Inferior parietal cortex (tissue), 1 donor: ENCODE measurements at regions not wholly inside any gene's neighbourhood (a gene's known extent, or its start where the extent isn't known, plus 50 kb on each side); places are given as distances from the start of the nearest gene placed in this dataset.
"Not testable (repeated sequence)": the region's sequence is repeated elsewhere in the genome, so short reads cannot be mapped to it uniquely, and the experiment has no call there.

Experiments used
- DNase-seq: peaks from one replicate; pipeline ENCODE4 v3.0.0-alpha.2; 2016; ENCODE audit errors: extremely low spot score

DNA sequence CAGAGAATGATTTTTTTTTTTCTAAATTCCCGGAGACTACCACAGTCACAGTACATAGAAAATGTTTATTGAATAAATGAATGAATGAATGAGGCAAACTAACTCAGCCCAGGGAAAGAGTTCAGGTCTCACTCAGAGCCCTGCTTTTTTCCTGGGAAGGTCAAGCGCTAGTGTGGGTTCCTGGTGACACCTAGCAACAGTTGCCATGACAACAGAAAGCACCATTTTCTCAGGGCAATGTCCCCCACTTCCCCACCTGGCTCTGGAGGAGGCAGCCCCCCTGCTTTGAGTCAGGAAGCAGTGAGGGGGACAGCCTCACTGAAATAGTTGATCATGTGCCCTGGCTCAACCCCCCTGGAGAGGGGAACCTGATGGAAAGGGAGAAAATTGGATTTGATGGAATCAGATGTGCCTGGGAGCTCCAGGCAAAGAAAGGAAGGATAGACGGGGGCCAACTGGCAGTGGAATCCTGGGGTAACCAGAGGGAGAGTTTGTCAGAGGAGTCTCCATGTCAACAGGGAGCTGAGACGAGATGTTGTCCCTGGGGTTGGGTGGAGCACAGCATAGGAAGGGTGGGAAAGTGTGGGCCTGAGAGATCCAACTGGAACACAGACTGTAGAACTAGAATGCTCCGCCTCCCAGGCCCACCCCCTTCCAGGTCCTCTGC is 242.2 kb upstream of the CCL2 start:
- DNase-seq, result no peak

DNA sequence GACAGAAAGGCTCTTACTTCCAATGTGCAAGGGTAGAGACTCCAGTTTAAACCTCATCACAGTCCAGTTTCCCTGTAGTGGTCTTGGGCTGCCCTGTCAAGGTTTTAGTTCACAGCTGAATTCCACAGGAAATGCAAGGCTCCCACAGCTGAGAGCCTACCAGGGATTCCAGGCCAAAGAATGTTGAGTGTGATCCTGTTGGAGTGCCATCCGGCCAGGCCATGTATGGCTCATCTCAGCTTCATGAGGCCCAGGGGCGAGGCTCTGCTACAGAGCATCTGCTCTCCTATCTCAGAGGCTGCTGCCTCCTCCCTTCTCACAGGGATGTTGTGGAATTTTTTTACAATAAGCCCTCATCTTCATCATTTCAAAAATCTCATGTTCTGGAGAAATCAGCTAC is 239.8 kb upstream of the CCL2 start:
- DNase-seq, result no peak

DNA sequence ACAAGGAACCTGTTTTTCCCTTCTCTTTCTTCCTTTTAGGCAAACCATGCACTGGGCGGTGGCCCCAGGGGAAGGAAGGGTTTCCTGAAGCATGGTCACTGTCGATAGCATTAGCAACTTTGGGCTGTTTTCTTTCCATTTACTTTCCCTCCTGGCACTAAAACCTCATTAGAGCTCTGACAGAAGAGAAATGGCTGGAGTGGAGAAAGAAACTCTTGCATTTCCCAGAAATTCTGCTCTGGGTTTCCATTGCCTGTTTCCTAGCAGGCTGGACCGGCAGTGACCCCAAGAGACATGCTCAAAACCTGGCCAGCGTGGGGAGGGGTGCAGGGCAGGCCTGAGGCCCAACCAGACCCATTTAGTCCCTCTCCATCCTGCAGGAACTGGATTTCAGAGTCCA is 230.7 kb upstream of the CCL2 start:
- peak; percentile 11 for DNase-seq

DNA sequence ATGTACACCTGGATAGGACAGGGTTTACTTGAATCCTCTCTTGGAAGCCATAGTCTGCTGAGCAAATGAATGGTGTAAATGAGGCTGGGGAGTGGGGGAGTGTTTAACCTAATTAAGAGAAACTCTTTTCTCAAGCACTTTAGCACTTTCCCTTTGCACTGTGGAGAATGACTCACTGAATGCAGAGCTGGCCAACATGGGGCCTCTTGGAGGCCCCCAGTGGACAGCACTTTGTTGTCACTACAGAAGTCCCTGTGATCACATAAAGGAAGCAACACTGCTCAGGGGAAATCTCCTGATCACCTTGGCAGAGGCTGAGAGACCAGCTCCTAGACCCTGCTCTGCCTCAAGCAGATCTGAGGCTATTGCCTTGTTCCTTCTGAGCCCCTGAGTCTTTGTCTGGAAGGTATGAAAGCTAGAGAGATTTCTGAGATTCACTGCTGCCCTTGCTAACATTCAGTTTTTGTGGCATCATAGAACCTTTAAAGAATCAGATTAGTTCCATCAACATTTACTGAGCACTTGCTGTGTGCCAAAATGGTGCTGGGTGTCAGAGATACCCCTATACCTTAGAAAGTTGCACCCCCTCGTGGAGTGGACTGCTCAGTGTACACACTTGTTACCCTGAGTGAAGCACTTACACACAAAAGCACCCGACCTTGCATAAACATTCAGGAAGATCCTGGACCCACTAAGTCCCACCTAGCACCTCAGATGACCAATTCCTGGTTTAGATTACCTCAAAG is 230.1 kb upstream of the CCL2 start:
- no peak for DNase-seq

DNA sequence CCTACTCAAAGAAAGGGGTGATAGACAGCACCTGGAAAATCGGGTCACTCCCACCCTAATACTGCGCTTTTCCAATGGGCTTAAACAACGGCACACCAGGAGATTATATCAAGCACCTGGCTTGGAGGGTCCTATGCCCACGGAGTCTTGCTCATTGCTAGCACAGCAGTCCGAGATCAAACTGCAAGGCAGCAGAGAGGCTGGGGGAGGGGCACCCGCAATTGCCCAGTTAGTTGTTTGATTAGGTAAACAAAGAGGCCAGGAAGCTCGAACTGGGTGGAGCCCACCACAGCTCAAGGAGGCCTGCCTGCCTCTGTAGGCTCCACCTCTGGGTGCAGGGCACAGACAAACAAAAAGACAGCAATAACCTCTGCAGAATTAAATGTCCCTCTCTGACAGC is 224.5 kb upstream of the CCL2 start:
- not testable (repeated sequence) for DNase-seq

DNA sequence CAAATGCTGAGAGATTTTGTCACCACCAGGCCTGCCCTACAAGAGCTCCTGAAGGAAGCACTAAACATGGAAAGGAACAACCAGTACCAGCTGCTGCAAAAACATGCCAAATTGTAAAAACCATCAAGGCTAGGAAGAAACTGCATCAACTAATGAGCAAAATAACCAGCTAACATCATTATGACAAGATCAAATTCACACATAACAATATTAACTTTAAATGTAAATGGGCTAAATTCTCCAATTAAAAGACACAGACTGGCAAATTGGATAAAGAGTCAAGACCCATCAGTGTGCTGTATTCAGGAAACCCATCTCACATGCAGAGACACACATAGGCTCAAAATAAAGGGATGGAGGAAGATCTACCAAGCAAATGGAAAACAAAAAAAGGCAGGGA is 222.8 kb upstream of the CCL2 start:
- DNase-seq, result not testable (repeated sequence)

DNA sequence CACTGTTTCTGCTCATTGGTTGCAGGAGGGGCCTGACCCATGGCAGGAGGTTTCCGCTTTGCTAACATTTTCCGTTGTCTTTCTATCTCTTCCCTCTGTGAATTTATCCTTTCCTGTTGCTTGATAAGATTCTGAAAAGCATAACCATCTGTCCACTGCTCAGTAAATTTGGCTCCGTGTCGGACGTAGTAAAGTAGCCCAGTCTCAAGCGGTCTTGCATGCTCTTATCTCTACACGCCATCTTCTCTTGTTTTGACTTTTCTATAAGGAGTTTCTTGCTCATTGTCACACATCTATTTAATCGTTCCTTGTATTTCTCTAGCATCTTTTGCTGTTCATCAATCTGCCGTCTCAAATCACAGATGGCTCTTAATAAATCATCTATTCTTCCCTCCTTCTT is 216.3 kb upstream of the CCL2 start:
- not testable (repeated sequence) for DNase-seq

DNA sequence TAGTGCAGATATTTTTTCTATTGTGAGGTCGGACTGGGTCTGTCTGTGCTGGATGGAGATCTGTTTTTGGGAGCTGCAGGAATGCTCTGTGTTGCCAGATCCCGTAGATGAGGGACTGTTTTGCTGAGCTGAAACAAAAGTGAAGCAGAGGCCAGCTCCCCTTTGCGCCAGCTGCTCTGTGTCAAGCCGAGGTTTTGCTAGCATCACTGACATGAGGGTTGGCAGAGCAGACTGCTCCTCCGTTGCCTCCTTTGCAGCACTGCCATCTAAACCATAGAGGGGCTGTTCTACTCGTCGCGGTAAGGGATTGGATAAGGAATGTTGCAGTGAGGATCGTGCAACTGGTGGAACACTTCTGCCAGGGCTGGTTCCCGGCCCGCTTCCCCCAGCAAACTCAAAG is 215.9 kb upstream of the CCL2 start:
- DNase-seq, result not testable (repeated sequence)

DNA sequence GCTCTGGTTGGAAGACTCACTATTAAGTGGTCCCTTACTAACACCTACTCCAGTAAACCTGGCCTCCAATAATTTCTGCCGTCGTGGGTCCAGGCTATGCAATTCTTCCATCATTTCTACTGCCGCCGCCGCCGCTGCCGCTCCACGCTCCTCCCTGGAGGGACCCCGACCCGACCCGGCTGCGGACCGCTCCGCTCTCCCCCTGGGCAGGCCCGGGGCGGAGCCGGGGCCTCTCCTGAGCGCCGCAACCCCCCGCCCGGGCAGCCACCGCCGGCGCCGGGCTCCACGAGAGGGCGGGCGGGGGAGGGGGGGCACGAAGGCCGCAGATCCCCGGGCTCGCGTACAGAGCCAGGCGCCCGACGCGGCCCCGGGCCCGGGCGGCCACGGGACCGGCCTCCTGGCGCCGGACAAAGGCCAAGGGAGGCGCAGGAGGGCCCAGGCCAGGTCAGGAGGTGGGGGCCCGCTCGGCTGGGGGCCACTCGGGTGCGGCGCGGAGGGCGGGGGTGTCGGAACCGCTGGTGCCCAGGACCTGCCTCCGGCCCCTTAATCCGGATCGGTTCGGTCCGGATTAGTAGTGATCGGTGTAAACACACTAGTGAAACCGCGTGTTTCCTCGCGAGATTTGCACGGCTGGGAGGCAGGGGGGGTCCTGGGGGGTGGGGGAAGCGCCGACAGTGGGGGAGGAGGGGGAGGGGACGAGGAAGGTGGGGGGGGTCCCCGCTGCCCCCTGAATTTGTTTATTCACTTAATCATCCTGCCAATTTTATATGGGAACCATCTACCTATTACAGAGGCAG is 215.1 kb upstream of the CCL2 start:
- DNase-seq, result not testable (repeated sequence)

DNA sequence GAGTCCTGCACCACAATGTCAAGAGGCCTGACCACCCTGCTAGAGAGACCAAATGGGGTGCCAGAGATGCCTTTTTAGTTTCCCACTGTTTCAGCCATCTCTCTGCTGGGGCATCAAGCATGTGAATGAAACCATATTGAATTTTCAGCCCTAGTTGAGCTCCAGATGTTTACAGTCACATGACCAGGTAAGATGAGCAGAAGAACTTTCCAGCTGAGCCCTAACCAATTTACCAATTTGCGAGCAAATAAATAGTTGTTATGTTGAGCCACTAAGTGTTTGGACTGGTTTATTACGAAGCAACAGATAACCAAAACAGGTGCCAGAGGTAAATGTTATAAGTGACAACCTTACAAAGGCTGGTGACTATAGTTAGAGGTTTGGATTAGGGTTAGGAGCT is 209.1 kb upstream of the CCL2 start:
- no peak for DNase-seq

DNA sequence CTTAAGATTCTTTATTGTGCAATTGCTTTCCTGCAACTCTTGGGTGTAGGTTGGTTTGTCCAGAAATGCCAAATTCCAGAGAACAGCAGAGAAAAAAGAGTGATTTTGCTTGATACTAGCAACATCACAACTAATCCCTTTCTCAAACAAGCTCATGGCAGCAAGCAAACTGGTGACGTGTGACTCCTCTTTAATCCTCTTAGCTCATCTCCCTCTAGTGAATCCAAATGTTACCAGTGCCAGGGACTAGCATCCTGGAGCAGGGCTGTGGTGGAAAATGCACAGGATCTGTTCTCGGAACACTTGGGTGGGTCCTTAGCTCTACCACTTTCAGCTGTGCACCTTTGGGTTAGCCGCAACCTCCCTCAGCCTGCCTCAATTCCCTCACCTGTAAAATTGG is 204.0 kb upstream of the CCL2 start:
- peak; percentile 13 for DNase-seq

DNA sequence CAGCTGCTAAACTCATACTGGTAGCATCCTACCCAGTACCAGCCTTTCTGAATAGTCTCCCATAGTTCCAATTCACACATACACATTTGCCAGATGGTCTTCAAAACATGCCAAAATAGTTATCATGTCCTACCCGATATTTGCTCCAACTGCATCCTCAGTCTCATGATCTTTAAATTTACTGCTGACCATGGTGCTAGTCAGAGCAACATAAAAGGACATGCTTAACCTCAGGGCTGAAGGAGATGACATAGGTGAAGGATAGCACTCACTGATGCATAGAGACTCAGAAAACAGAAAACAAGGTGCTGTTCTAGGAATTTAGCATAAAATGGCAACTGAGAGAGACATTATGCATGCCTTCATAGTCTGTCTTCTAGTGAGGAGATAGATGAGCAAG is 200.6 kb upstream of the CCL2 start:
- no peak for DNase-seq

DNA sequence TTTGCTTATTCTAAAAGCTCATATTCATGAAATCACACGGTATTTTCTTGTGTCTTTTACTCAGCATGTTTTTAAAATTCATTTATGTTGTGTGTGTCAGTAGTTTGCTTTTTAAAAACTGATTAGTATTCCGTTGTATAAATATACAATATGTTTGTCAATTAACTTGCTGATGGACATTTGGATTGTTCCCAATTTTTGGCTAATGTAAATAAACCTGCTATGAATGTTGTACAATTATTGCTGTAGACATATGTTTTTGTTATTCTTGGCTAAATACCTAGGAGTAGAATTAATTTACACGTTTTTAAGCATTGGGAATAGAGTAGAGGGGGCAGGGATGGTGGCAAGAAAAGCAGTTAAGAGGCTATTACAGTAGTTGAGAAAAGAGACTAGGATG is 199.5 kb upstream of the CCL2 start:
- DNase-seq, result no peak

DNA sequence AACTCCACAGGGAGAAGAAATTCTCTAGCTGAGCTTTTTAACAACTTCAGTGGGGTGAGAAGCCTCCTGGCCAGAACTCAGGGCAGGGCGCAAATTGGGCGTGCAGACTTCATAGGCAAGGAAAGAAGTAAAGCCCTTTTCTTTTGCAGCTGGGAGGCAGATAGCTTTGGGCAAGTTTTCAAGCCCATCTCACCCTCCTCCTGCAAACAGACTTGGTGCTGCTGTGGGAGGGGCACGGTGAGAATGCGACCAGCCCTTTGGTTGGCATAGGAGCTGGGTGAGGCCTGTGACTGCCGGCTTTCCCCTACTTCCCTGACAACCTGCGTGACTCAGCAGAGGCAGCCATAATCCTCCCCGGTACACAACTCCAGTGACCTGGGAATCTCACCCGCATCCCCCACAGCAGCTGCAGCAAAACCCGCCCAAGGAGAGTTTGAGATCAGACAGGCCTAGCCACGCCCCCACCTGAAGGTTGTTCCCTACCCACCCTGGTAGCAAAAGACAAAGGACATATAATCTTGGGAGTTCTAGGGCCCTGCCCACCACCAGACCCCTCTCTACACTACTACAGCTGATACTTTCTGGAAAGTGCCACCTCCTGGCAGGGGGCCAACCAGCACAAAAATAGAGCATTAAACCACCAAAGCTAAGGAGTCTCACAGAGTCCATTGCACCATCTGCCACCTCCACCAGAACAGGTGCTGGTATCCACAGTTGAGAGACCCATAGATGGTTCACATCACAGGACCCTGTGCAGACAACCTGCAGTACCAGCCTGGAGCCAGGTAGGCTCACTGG is 195.5 kb upstream of the CCL2 start:
- no peak for DNase-seq

DNA sequence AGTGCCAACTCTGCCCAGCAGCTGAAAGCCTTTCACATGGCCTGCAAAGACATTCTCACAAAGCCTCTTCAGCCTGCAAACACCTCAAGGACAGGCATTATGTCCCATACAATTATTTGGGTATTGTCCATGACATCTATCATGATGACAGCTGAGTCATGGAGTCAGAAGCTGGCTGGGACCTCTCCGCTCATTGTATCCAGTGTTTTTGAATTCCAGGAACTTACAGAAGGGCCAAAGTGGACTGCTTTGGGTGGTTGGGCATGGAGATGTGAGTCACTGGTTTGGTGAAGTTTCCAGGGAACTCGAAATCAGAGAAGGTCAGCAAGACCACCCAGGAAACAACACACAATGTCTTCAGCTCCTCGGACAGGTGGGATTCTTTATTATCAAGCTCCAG is 188.6 kb upstream of the CCL2 start:
- no peak for DNase-seq

DNA sequence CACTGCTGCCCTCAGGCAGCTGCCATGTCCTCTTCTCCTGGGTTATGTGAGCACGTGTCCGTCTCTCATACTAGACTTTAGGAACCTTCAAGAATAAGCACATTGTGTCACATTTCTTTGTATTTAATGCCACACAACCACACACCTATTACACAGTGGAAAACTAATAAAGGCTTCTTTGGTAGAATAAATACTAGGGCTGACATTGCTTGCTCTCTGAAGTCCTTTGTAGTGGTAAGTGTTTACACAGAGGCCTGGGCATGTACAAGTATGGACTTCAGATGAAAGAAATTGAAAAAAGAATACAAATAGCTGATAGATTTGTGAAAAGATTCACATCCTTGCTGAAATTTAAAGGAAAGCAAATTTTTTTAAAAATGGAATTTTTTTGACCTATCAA is 188.1 kb upstream of the CCL2 start:
- DNase-seq, result no peak

DNA sequence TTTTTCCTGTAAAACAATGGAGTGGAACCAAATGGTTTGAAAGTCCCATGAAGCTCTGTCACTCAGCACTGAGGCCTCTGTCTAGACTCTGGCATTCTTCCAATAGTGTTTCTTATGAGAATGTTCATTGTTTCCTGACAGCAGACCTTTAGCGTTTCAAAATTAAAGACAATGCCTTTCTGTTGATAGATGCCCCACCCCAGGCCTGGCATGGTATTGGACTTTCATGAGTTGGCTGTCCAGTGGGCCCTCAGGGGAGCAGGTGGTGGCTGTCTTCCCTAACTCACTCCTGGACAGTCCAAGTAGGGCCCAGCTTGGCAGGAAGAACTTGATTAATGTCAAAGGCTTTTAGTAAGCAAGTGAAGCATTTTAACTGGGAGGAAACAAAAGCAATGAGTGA is 186.5 kb upstream of the CCL2 start:
- DNase-seq, result peak; percentile 18

DNA sequence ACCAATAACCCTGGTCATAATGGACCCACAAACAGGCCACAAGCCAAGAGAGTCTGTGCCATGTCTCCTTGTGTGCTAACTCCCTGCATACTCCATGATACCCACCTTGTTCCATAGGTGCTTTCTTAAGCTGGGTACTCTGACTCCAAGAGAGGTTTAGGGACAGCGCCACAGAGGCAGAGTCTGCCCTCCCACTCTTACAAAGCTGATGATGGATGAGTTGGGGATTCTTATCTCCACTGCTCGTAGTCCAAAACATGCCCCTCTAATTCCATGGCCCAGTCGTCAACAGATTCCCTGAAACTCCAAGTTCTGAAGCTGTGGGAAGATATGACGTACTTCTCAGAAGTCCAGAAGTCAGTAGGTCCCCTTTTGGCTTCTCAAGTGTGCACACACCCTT is 184.4 kb upstream of the CCL2 start:
- no peak for DNase-seq

DNA sequence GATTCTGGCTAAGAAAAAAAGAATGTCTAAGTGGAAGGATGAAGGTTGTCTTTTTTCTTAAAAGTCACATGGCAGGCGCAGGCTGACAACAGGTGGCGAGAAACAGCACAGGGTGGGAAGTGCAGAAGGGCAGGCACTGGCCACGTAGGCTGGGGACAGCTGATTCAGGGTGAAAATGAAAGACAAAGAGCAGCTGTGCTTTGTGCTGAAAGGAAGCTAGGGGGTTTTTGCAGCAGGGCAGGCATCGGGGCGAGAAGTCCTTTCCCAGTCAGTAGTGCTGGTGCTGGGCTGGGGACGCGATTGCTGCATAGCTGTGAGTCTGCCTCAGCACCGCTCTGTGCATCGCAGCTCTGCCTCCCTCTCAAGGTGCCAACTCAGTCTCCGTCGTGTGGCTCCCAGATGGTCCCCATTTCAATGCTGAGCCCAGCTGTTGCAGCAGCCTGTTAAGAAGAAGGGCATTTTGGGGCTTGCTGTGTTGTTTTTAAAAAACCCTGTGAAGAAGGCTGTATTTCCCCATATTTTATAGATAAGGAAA is 183.1 kb upstream of the CCL2 start:
- no peak for DNase-seq

DNA sequence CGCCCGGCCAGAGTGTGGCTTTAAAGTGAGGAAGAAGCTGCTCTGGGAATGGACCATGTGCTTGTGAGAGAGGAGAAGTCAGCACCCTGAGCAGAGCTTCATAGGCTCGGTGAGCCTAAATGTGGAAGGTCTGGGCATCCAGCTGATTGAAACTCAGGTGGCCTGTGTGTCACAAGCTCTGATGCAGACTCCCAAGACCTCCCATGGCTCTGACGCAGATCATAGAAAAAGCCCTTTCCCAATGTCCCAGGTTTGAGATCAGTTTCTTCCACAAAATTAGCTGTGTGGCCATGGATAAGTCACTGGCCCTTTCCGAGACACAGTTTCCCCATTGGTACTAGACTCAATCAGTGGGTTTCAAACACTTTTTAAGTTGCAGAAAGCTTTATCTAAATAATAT is 180.0 kb upstream of the CCL2 start:
- no peak for DNase-seq

DNA sequence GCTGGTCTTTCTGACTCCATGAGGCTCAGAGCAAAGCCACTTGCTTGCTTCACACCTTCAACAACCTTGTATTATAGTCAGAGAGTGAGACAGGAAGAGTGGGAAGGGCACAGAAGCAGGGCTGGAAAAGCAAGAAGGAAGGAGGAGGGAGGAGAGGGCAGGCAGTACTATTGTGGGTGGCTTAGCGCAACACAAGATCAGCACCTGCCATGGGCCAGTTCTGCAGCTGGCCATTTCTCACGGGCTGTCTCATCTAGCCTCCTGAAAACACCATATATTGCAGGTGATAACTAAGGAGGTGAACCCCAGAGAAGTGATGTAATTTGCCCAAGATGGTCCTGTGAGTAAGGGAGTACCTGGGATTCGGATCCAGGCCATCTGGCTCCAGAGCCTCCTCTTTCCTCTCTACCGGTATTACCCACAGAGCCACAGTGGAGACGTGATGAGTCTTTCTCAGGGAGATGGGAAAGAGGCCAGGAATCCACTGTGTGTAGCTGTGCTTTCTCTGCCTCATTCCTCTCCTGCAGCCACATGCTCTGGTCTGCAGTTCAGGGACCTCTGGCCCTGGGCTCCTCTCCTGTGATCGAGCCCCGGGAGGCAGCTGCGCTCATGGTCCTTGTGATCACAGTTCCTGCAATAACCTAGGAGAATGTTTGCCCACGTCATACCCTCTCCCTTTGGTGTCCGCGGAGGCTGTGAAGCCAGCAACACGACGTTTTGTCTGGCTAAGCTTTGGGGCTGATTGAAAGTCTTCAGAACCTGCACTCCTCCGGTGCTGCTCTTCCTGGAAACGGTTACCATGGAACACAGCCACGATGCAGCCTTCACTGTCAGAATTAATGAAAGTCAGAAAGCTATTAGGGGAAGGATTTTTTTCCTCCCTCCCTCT is 178.1 kb upstream of the CCL2 start:
- peak; percentile 45 for DNase-seq
